H1 (cell line): ENCODE measurements at regions not wholly inside any gene's neighbourhood (a gene's known extent, or its start where the extent isn't known, plus 50 kb on each side); places are given as distances from the start of the nearest gene placed in this dataset.

Experiments
- CTBP2 ChIP-seq: IDR thresholded peaks from 2 replicates; pipeline ENCODE4 v1.7.0; 2011; ENCODE audit warnings: borderline replicate concordance, mild to moderate bottlenecking, moderate library complexity, mixed read lengths, low read length; ENCODE audit not compliant: insufficient read depth, insufficient read length
- EGR1 ChIP-seq: IDR thresholded peaks from 2 replicates; pipeline ENCODE4 v1.6.1; 2011; ENCODE audit warnings: low read depth, low read length, borderline replicate concordance
- EZH2 ChIP-seq: fragments of 200-600 bp; sonication (generic); IDR thresholded peaks from 2 replicates; pipeline ENCODE4 v1.7.1; 2012; ENCODE audit warnings: low read depth, mild to moderate bottlenecking, moderate library complexity, low read length, inconsistent platforms; ENCODE audit not compliant: severe bottlenecking
- GTF2F1 ChIP-seq: IDR thresholded peaks from 2 replicates; pipeline ENCODE4 v1.6.1; 2012; ENCODE audit warnings: low read depth, low read length, improper control_type of control experiment, borderline replicate concordance
- HDAC6 ChIP-seq: IDR thresholded peaks from one replicate; pipeline ENCODE4 v1.7.1; 2012; ENCODE audit warnings: low read depth, mild to moderate bottlenecking, inconsistent platforms, low read length, moderate library complexity
- POLR2AphosphoS5 ChIP-seq: IDR thresholded peaks from 2 replicates; pipeline ENCODE4 v1.6.1; 2011; ENCODE audit warnings: low read depth, low read length
- RNF2 ChIP-seq: fragments of 200-900, 300-1000 bp; sonication (generic); IDR thresholded peaks from 2 replicates; pipeline ENCODE4 v1.7.1; 2016; ENCODE audit warnings: borderline replicate concordance, low read depth, mild to moderate bottlenecking, antibody characterized with exemption, low read length; ENCODE audit not compliant: poor library complexity, severe bottlenecking; ENCODE audit errors: missing control alignments
- RXRA ChIP-seq: IDR thresholded peaks from 2 replicates; pipeline ENCODE4 v1.6.1; 2011; ENCODE audit warnings: low read depth, mild to moderate bottlenecking, low read length, moderate library complexity; ENCODE audit not compliant: insufficient read depth
- SP2 ChIP-seq: IDR thresholded peaks from 2 replicates; pipeline ENCODE4 v1.6.1; 2012; ENCODE audit warnings: mild to moderate bottlenecking, low read length, inconsistent platforms
- SRF ChIP-seq: IDR thresholded peaks from 2 replicates; pipeline ENCODE4 v1.6.1; 2011; ENCODE audit warnings: mild to moderate bottlenecking, low read depth, low read length, moderate library complexity
- TF ChIP-seq, protein P1 (sequence below): fragments of 300-600 bp; sonication (generic); IDR thresholded peaks from 2 replicates; pipeline ENCODE4 v1.7.1; 2012; ENCODE audit warnings: low read length, moderate library complexity, mild to moderate bottlenecking, inconsistent platforms; ENCODE audit not compliant: insufficient replicate concordance

DNA sequence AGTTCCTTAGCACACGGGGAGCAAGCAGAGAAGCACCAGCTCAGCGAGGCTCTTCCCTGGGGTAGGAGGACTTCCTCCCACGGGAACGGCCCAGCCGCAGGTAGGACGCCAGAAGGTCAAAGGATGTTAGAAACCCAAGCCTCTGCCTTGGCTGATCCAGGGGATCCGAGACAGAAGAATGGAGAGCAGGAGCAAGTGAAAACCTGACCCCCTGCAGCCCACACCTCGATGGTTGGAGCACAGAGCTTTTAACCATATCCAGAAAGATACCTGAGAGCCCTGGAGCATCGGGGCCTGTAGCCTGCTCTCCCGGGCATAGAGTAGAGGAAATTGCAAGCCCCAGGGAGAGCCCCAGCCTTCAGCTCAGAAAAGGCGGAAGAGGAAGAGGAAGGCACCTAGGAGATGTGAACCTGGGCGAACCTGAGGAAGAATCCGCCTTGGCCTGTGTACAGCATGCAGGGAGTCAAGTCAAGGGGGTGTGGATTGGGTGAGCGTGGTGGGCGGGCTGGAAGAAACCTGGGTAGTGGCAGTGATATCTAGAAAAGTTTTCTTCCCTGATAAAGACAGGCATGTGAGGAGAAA, 76.3 kb downstream of the PSMG1 start (continued):
- TF ChIP-seq, protein P1, sequence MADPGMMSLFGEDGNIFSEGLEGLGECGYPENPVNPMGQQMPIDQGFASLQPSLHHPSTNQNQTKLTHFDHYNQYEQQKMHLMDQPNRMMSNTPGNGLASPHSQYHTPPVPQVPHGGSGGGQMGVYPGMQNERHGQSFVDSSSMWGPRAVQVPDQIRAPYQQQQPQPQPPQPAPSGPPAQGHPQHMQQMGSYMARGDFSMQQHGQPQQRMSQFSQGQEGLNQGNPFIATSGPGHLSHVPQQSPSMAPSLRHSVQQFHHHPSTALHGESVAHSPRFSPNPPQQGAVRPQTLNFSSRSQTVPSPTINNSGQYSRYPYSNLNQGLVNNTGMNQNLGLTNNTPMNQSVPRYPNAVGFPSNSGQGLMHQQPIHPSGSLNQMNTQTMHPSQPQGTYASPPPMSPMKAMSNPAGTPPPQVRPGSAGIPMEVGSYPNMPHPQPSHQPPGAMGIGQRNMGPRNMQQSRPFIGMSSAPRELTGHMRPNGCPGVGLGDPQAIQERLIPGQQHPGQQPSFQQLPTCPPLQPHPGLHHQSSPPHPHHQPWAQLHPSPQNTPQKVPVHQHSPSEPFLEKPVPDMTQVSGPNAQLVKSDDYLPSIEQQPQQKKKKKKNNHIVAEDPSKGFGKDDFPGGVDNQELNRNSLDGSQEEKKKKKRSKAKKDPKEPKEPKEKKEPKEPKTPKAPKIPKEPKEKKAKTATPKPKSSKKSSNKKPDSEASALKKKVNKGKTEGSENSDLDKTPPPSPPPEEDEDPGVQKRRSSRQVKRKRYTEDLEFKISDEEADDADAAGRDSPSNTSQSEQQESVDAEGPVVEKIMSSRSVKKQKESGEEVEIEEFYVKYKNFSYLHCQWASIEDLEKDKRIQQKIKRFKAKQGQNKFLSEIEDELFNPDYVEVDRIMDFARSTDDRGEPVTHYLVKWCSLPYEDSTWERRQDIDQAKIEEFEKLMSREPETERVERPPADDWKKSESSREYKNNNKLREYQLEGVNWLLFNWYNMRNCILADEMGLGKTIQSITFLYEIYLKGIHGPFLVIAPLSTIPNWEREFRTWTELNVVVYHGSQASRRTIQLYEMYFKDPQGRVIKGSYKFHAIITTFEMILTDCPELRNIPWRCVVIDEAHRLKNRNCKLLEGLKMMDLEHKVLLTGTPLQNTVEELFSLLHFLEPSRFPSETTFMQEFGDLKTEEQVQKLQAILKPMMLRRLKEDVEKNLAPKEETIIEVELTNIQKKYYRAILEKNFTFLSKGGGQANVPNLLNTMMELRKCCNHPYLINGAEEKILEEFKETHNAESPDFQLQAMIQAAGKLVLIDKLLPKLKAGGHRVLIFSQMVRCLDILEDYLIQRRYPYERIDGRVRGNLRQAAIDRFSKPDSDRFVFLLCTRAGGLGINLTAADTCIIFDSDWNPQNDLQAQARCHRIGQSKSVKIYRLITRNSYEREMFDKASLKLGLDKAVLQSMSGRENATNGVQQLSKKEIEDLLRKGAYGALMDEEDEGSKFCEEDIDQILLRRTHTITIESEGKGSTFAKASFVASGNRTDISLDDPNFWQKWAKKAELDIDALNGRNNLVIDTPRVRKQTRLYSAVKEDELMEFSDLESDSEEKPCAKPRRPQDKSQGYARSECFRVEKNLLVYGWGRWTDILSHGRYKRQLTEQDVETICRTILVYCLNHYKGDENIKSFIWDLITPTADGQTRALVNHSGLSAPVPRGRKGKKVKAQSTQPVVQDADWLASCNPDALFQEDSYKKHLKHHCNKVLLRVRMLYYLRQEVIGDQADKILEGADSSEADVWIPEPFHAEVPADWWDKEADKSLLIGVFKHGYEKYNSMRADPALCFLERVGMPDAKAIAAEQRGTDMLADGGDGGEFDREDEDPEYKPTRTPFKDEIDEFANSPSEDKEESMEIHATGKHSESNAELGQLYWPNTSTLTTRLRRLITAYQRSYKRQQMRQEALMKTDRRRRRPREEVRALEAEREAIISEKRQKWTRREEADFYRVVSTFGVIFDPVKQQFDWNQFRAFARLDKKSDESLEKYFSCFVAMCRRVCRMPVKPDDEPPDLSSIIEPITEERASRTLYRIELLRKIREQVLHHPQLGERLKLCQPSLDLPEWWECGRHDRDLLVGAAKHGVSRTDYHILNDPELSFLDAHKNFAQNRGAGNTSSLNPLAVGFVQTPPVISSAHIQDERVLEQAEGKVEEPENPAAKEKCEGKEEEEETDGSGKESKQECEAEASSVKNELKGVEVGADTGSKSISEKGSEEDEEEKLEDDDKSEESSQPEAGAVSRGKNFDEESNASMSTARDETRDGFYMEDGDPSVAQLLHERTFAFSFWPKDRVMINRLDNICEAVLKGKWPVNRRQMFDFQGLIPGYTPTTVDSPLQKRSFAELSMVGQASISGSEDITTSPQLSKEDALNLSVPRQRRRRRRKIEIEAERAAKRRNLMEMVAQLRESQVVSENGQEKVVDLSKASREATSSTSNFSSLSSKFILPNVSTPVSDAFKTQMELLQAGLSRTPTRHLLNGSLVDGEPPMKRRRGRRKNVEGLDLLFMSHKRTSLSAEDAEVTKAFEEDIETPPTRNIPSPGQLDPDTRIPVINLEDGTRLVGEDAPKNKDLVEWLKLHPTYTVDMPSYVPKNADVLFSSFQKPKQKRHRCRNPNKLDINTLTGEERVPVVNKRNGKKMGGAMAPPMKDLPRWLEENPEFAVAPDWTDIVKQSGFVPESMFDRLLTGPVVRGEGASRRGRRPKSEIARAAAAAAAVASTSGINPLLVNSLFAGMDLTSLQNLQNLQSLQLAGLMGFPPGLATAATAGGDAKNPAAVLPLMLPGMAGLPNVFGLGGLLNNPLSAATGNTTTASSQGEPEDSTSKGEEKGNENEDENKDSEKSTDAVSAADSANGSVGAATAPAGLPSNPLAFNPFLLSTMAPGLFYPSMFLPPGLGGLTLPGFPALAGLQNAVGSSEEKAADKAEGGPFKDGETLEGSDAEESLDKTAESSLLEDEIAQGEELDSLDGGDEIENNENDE = no peak
- no peak for TF ChIP-seq CTBP2
- TF ChIP-seq GTF2F1 = no peak
- no peak for TF ChIP-seq SRF
- no peak for TF ChIP-seq RNF2
- TF ChIP-seq SP2 = no peak
- TF ChIP-seq HDAC6 = no peak
- no peak for TF ChIP-seq POLR2AphosphoS5
- TF ChIP-seq RXRA = no peak
- TF ChIP-seq EGR1 = no peak
- no peak for TF ChIP-seq EZH2
